ENCODE measurements at regions not wholly inside any gene's neighbourhood (a gene's known extent, or its start where the extent isn't known, plus 50 kb on each side); places are given as distances from the start of the nearest gene placed in this dataset.

GRCh38 chr13:80977168-80977567, 636.2 kb upstream of the SPRY2 start:
- H3K23ac ChIP-seq (ENCODE audit: low read depth, low read length) = no peak overlapping the region
- H3K14ac ChIP-seq (replicated peaks; ENCODE audit: low read depth, low read length) = no peak overlapping the region
- H4K5ac ChIP-seq (ENCODE audit: low read depth, low read length) = no peak overlapping the region
- TF ChIP-seq CHD1 (IDR thresholded peaks at IDR 0.05; ENCODE audit: low read depth, low read length) = no peak
- no peak for TF ChIP-seq ELK1 (IDR thresholded peaks at IDR 0.05; ENCODE audit: borderline replicate concordance, low read depth, low read length)
- no peak for TF ChIP-seq SMC3 (IDR thresholded peaks at IDR 0.05; ENCODE audit: low read depth, low read length)
- TF ChIP-seq MAFK (IDR thresholded peaks at IDR 0.05; ENCODE audit: low read depth, low read length) = no peak
- TF ChIP-seq CTCF (conservative IDR thresholded peaks at IDR 0.05; ENCODE audit: low read depth, low read length) = no peak
- no peaks in the 10 kb centered on the region for H4K20me1 ChIP-seq (ENCODE audit: insufficient read depth, low read length)
- no peak overlapping the region for H2BK20ac ChIP-seq (ENCODE audit: low read depth, low read length)
- intact Hi-C loops (cut with micrococcal nuclease) (no loop called here), in situ Hi-C loops (cut with MboI; ENCODE audit: low sequenced_read_pairs) (no loop called here), dilution Hi-C loops (cut with HindIII; ENCODE audit: low sequenced_read_pairs, unreplicated experiment) (no loop called here)
- no peak overlapping the region for H3K9ac ChIP-seq (ENCODE audit: low read depth, low read length)
- no peak overlapping the region for H3K4me3 ChIP-seq (ENCODE audit: insufficient read depth, low read depth, low read length)
- DNase-seq (no peak), ATAC-seq (ENCODE audit: low read depth) (no peak)
- WGBS, 2 experiments (ENCODE audit: extremely low coverage in 2 of 2, insufficient read length in 1 of 2) = no CpG with 5 or more reads among the region's 4 CpGs
- H3K9me3 ChIP-seq (ENCODE audit: control insufficient read depth, insufficient read depth, low read length) = 0 out of 2 replicates have a peak, but pooled peaks cover 2% of the 10 kb centered on the region
- no peaks in the 10 kb centered on the region for H3K79me1 ChIP-seq (ENCODE audit: low read depth in 1 of 2, low read length in 2 of 2)
- ChIA-PET POLR2A (ENCODE audit: unreplicated experiment) (no interaction called here), CTCF (interaction anchor here (0.6 kb wide), 1 partner anchor 27 kb away, joined by 3 read pairs; no protein-coding TSS in a partner anchor)
- H2BK15ac ChIP-seq (ENCODE audit: low read depth, low read length) = no peak overlapping the region
- no peaks in the 10 kb centered on the region for H3K36me3 ChIP-seq (ENCODE audit: control insufficient read depth, insufficient read depth, low read length)
- no peak overlapping the region for H3K18ac ChIP-seq (ENCODE audit: low read depth, low read length)
- H2AFZ ChIP-seq (replicated peaks; ENCODE audit: low read length, poor library complexity) = no peak overlapping the region
- no peaks in the 10 kb centered on the region for H3K27me3 ChIP-seq (ENCODE audit: control insufficient read depth, insufficient read depth, low read length)
- H2AK5ac ChIP-seq (ENCODE audit: low read depth, low read length) = no peak overlapping the region
- H2BK5ac ChIP-seq (ENCODE audit: low read depth, low read length, poor library complexity, severe bottlenecking) = no peak overlapping the region
- H3K27ac ChIP-seq (ENCODE audit: insufficient read depth, low read length) = no peak overlapping the region
- H2AK9ac ChIP-seq (replicated peaks; ENCODE audit: low read depth, low read length, poor library complexity) = no peak overlapping the region
- H3K9me1 ChIP-seq (ENCODE audit: insufficient read depth, low read length) = no peaks in the 10 kb centered on the region
- H3K4me1 ChIP-seq (ENCODE audit: control insufficient read depth, insufficient read depth, low read length) = no peaks in the 10 kb centered on the region
- no peak overlapping the region for H3K4ac ChIP-seq (ENCODE audit: low read depth, low read length)
- H3K56ac ChIP-seq (ENCODE audit: extremely low read depth, insufficient read depth, low read length) = no peak overlapping the region
- no TSS peak for BruUV-seq (replicated peaks)
- H4K8ac ChIP-seq (ENCODE audit: low read depth in 2 of 2, low read length in 2 of 2) = no peak overlapping the region
- no peak overlapping the region for H4K91ac ChIP-seq (ENCODE audit: insufficient read depth, low read depth, low read length)
- no peak overlapping the region for H3K4me2 ChIP-seq (ENCODE audit: low read depth, low read length)
- H2BK120ac ChIP-seq (ENCODE audit: low read depth, low read length) = no peak overlapping the region

All from IMR-90 (cell line).